ENCODE measurements at regions not wholly inside any gene's neighbourhood (a gene's known extent, or its start where the extent isn't known, plus 50 kb on each side); places are given as distances from the start of the nearest gene placed in this dataset.
"Not testable (repeated sequence)": the region's sequence is repeated elsewhere in the genome, so short reads cannot be mapped to it uniquely, and the experiment has no call there.

GRCh38 chr6:3919849-3920248 is 70.7 kb downstream of the FAM50B start:
- Histone ChIP-seq H3K27ac (no peak overlapping the region), H3K27me3 (no peaks in the 10 kb centered on the region), H3K4me1 (peaks cover 10% of the 10 kb centered on the region), H3K9me3 (no peaks in the 10 kb centered on the region), H3K4me3 (no peak overlapping the region), H3K36me3 (replicated peaks in 1 of 2; ENCODE audit: insufficient read depth in 1 of 2, low read depth in 2 of 2) (no peaks in the 10 kb centered on the region)
- ATAC-seq (no peak), DNase-seq (no peak)
- 94 to 95% methylated on average over 8 of the region's 8 CpGs for WGBS, 2 donors
- TF ChIP-seq CTCF (IDR thresholded peaks at IDR 0.05), result no peak
- TF ChIP-seq POLR2A (IDR thresholded peaks at IDR 0.05), result no peak
- intact Hi-C loops (cut with DNase I), result no loop called here

GRCh38 chr6:3920321-3920720 is 71.1 kb downstream of the FAM50B start:
- intact Hi-C loops (cut with DNase I), result no loop called here
- DNase-seq, result no peak
- no peaks in the 10 kb centered on the region for H3K9me3 ChIP-seq
- no peak overlapping the region for H3K4me3 ChIP-seq
- peaks cover 5% of the 10 kb centered on the region for H3K4me1 ChIP-seq
- no peak overlapping the region for H3K27ac ChIP-seq
- 74 to 82% methylated on average over 5 to 6 of the region's 6 CpGs for WGBS, 2 donors
- H3K27me3 ChIP-seq, result no peaks in the 10 kb centered on the region
- TF ChIP-seq POLR2A (IDR thresholded peaks at IDR 0.05) (no peak), CTCF (IDR thresholded peaks at IDR 0.05) (no peak)
- no peak for ATAC-seq
- no peaks in the 10 kb centered on the region for H3K36me3 ChIP-seq (replicated peaks in 1 of 2; ENCODE audit: insufficient read depth in 1 of 2, low read depth in 2 of 2)

GRCh38 chr6:3921663-3922062 is 72.5 kb downstream of the FAM50B start:
- TF ChIP-seq POLR2A (IDR thresholded peaks at IDR 0.05), result no peak
- TF ChIP-seq CTCF (IDR thresholded peaks at IDR 0.05), result no peak
- no peak for DNase-seq
- intact Hi-C loops (cut with DNase I), result no loop called here
- Histone ChIP-seq H3K36me3 (replicated peaks in 1 of 2; ENCODE audit: insufficient read depth in 1 of 2, low read depth in 2 of 2) (no peaks in the 10 kb centered on the region), H3K4me1 (no peaks in the 10 kb centered on the region), H3K27me3 (no peaks in the 10 kb centered on the region), H3K27ac (no peak overlapping the region), H3K9me3 (no peaks in the 10 kb centered on the region), H3K4me3 (no peak overlapping the region)
- WGBS, 2 donors, result 95 to 100% methylated on average over 2 of the region's 2 CpGs
- no peak for ATAC-seq

GRCh38 chr6:3922619-3923018 is 73.4 kb downstream of the FAM50B start:
- ATAC-seq; intact Hi-C loops (cut with DNase I); H3K27ac ChIP-seq; H3K27me3 ChIP-seq; DNase-seq; H3K4me3 ChIP-seq; H3K9me3 ChIP-seq; H3K4me1 ChIP-seq; H3K36me3 ChIP-seq (replicated peaks in 1 of 2; ENCODE audit: insufficient read depth in 1 of 2, low read depth in 2 of 2): not testable (repeated sequence)
- WGBS, 2 donors, result 93 to 99% methylated on average over 7 of the region's 7 CpGs

GRCh38 chr6:3925223-3926149 is 76.3 kb downstream of the FAM50B start:
- WGBS, 2 donors, result 79 to 81% methylated on average over 23 of the region's 23 CpGs
- H3K27ac ChIP-seq; H3K4me1 ChIP-seq; H3K4me3 ChIP-seq; intact Hi-C loops (cut with DNase I); H3K36me3 ChIP-seq (replicated peaks in 1 of 2; ENCODE audit: insufficient read depth in 1 of 2, low read depth in 2 of 2); H3K27me3 ChIP-seq; H3K9me3 ChIP-seq: not testable (repeated sequence)
- peak; percentile 25 for ATAC-seq
- peak in 2 of 4 donors; percentile 19 to 37 for DNase-seq

GRCh38 chr6:3926150-3926482 is 76.9 kb downstream of the FAM50B start:
- ATAC-seq, result no peak

More at GRCh38 chr6:3926150-3926482, 76.9 kb downstream of the FAM50B start:
- Histone ChIP-seq H3K36me3 (replicated peaks in 1 of 2; ENCODE audit: insufficient read depth in 1 of 2, low read depth in 2 of 2) (no peaks in the 10 kb centered on the region), H3K9me3 (no peaks in the 10 kb centered on the region), H3K27ac (no peak overlapping the region), H3K27me3 (no peaks in the 10 kb centered on the region), H3K4me1 (no peaks in the 10 kb centered on the region), H3K4me3 (no peak overlapping the region)
- TF ChIP-seq CTCF (IDR thresholded peaks at IDR 0.05), result no peak
- no peak for TF ChIP-seq POLR2A (IDR thresholded peaks at IDR 0.05)
- intact Hi-C loops (cut with DNase I), result no loop called here
- WGBS, 2 donors, result 76 to 77% methylated on average over 8 of the region's 8 CpGs
- DNase-seq, result no peak
